ENCODE measurements at regions not wholly inside any gene's neighbourhood (a gene's known extent, or its start where the extent isn't known, plus 50 kb on each side); places are given as distances from the start of the nearest gene placed in this dataset.
"Not testable (repeated sequence)": the region's sequence is repeated elsewhere in the genome, so short reads cannot be mapped to it uniquely, and the experiment has no call there.

GRCh38 chr10:91096274-91096673 is 124.2 kb upstream of the PCGF5 start:
- no peak for DNase-seq

- DNase-seq: no peak
Measured at GRCh38 chr10:91097313-91097712, 123.2 kb upstream of the PCGF5 start.

GRCh38 chr10:91098021-91098420 is 122.4 kb upstream of the PCGF5 start:
- not testable (repeated sequence) for DNase-seq

- DNase-seq: no peak
Measured at GRCh38 chr10:91103384-91104192, 116.9 kb upstream of the PCGF5 start.

- no peak for DNase-seq
Measured at GRCh38 chr10:91104193-91105041, 116.0 kb upstream of the PCGF5 start.

- no peak for DNase-seq
Measured at GRCh38 chr10:91105269-91105668, 115.2 kb upstream of the PCGF5 start.

- no peak for DNase-seq
Measured at GRCh38 chr10:91108820-91109219, 111.6 kb upstream of the PCGF5 start.

GRCh38 chr10:91111060-91111459 is 109.4 kb upstream of the PCGF5 start:
- no peak for DNase-seq

GRCh38 chr10:91115618-91116390 is 104.7 kb upstream of the PCGF5 start:
- no peak for DNase-seq

- no peak for DNase-seq
Measured at GRCh38 chr10:91117505-91117904, 103.0 kb upstream of the PCGF5 start.

- no peak for DNase-seq
Measured at GRCh38 chr10:91120348-91120747, 100.1 kb upstream of the PCGF5 start.

GRCh38 chr10:91123261-91123660 is 97.2 kb upstream of the PCGF5 start:
- no peak for DNase-seq

GRCh38 chr10:91124016-91124415 is 96.4 kb upstream of the PCGF5 start:
- no peak for DNase-seq

GRCh38 chr10:91126471-91126870 is 94.0 kb upstream of the PCGF5 start:
- no peak for DNase-seq

- no peak for DNase-seq
Measured at GRCh38 chr10:91127341-91128082, 93.0 kb upstream of the PCGF5 start.

- DNase-seq: no peak
Measured at GRCh38 chr10:91135113-91135512, 85.3 kb upstream of the PCGF5 start.

- no peak for DNase-seq
Measured at GRCh38 chr10:91137011-91137643, 83.3 kb upstream of the PCGF5 start.

GRCh38 chr10:91137822-91138221 is 82.6 kb upstream of the PCGF5 start:
- no peak for DNase-seq

GRCh38 chr10:91140995-91141549 is 79.4 kb upstream of the PCGF5 start:
- no peak for DNase-seq

GRCh38 chr10:91144961-91145360 is 75.5 kb upstream of the PCGF5 start:
- no peak for DNase-seq

- no peak for DNase-seq
Measured at GRCh38 chr10:91146146-91146545, 74.3 kb upstream of the PCGF5 start.

- DNase-seq: no peak
Measured at GRCh38 chr10:91149550-91149949, 70.9 kb upstream of the PCGF5 start.
